GM04503 (cell line): ENCODE measurements at regions not wholly inside any gene's neighbourhood (a gene's known extent, or its start where the extent isn't known, plus 50 kb on each side); places are given as distances from the start of the nearest gene placed in this dataset.

ENCODE experiments used
- DNase-seq: peaks from one replicate; pipeline ENCODE4 v3.0.0-alpha.2; 2012; ENCODE audit warnings: low read depth

DNA sequence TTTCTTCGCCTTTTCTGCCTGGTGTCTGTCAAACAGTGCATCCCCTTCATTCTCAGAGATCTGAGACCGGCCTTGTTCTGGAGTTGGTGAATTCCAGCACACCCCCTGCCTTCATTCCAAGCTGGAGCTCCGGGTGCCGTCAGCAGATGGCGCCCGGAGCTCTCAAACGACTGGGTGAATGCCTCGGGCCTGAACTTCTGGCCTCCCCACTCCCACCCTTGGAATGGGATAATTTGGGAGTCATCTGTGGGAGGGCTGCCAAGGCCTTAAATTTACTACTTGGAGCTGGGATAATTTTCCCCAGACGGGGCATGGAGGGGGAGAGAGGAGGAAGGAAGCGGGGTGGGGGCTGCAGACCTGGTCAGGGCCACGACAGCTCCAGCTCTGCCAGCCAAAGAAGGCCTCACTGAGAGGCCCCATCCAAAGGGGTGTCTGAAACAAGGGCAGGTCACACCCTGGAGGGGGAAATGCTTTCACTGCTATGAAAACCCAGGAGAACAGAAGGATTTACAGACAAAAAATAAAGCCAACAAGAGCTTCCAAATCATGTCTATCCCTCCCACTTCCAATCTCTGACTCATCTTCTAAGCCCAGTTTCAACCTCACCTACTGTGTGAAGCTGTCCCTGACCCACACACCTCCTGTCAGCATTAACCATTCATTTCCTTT lies 187.9 kb downstream of the OPA1 start:
- peak; percentile 25 for DNase-seq

DNA sequence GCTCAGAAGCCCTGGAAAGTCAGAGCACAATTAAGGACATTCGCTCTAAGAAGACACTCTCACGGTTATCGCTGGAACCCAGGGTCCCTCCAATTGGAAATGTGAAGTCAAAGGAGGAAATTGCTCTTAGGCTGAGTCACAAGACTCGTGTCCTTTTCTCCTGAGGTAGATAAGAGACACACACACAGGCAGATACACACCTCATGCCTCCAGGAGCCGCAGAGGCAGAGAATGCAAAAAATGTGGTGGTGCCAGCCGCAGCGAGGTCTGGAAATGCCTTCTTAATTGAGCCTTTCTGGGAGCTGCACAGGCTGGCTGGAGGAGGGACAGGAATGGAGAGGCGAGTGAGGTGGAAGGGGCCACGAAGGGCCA lies 189.3 kb downstream of the OPA1 start:
- DNase-seq: no peak

DNA sequence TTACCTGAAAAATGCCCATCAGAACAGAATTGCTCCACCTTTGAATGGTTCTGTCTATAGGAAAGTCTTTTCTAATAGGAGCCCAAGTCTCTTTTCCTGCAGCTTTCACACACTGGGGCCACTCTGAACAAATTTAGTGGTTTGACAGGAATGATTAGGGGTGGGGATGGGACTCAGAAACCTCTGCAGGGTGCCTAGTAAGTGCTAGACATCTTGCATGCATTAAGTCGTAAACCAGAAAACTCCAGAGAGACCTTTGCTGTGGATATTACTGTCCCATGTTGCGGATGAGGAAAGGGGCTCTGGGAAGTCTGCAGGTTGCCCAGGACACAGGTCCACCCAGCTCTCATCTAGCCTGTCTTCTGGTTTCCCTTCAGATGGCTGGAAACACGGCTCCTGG lies 189.7 kb downstream of the OPA1 start:
- no peak for DNase-seq

DNA sequence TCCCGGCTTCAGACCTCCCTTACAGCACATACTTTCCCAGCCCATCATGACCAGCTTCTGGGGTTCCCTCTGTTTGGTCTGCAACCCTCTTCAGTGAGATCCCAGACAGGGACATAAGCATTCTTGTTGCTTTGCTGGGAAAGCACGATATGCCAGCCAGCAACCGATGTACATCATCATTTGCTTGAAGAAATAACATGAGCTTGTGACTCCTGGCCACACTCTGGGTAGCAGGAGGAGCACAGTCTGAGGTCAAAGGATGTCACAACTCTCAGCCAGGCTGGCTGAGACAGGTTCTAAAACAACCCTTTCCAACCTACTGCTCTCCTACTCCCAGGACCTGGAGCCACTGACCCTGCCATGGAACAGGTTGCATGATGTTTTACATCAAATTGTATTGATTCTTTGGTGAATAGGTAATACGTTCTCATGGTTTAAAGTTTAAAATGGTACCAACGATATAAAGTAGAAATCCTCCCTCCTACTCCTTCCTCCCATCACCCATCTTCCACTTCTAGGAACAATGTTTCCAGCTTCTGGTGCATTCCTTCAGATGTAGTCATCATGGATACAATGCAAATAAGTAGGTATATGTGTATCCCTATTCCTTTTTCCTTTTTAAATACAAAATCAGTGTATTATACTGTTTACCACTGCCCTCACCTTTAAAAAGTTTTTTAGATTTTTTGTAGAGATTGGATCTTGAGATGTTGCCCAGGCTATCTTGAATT lies 190.3 kb downstream of the OPA1 start:
- DNase-seq: no peak

DNA sequence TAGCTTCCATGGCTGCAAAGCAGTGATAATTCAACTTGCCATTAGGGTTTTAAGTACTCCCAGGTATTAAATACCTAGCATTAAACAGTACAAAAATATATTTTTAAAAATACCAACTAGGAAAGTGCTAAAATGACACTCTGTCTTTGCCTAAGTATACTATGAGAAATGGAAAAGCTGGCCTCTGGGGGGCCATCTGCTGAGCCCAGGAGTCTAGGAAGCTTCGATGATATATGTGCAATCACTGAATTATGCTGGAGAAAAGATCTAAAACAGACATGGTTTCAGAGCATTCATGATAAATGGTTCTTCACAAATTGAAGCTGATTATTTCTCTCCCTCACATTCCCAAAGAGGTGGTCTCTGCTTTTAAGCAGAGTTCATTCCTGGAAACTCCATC lies 191.8 kb downstream of the OPA1 start:
- DNase-seq: no peak

DNA sequence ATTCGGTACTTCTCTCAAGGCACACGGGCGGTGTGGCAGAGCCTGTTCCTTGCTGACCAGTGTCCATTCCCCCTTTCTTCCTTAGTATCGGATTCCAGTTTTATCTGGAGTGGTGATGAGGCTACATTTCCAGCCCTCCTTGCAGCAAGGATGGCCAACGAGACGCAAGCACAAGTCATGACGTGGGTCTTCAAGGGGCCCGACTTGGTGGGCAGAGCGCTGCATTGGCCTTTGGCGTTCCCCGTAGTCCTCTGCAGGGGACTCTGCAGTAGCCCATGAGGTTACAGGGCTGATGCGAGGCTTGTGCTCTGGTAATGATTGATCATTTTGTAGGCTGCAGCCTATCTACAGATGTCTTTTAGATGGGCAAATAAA lies 194.5 kb downstream of the OPA1 start:
- DNase-seq: no peak

DNA sequence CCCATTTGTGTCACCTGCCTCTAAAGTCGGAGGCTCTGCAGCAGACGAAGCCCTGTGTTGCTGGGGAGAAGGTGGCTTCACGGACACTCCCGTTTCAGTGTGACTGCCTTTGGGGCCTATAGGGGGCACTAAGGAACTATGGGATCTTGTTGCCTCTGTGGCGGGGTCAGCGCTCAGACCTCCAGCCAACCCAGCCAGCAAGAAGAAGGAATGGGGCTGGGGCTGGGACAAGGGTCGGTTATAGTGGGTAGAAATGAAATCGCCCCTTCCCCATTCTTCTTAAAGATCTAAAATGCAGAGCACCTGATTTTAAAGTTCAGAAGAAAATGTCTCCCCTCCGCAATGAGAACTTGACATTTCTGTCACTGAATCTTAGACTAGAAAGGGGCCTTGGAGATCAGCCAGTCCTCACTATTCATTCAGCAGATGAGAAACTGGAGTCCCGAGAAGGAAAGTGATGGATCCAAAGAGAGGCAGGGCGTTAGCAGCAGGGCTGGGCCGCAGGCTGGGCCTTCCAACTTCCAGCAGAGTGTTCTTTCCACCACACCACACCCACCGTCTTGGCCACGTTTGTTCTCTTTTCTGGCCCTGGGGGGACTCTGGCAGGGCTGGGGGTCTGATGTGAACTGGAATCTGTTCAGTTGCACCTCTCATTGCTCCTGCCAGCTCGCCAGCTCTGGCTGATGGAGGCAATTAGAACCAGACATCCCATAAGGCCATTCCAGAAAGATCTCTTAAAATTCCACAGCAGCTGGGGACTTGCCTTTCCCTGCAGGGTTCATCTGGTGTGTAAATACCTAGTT lies 195.4 kb downstream of the OPA1 start:
- DNase-seq: no peak

DNA sequence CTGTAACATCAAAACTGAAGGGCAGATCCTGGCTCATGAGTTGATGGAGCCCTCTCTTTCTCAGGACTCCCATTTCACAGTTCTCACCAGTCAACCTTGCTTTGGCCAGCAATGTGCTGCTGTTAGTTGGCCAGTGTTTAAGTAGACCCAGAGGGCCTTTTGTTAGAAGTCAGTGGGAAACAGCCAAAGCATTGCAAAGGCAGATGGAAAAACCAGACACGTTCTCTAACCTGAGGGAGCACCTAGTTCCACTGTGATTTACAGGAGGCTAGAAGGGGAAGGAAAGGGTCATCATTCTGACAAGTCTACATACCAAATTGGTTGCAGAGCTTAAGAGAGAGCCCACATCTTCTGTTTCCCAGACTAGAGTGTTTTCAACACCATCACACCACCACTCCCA lies 196.4 kb downstream of the OPA1 start:
- no peak for DNase-seq

DNA sequence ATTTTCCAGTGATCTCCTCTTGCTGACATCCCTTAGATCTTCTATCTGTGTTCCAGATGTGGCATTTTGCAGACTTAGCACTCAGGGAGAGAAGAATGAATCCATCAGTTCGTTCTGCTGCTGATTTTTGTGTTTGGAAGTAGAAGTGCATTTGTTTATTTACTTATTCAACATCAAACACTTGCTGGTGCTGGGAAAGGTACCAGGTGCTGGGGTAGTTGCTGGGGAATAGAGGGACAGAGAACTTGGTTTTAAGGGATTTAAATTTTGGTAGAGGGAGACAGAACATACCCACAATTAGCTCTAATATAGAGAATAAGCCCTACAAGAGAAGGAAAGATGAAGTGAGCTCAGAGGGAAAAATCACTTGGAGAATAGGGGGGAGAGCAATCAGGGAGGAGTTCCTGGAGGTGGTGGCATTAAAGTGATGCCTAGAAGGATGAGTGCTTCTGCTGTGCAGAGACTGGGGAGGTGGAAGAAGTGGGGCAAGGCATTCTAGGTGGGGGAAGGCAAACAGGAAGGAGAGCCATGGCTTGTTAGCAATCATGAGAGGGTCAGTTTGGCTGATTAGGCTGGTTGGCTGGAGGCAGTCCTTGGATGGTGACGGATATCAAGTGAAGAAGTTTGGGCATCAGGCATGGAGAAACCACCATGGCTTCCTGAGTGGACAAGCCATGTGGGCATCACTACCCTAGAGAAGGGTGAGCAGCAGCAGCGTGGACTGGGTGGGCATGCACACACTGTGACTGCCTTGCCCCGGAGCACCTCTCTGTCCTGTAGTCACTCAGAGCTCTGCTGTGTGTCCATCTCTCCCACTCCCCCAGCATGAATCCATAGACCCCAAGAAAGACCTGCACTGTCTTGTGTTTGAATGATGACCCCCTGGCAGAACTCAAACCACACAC lies 197.3 kb downstream of the OPA1 start:
- no peak for DNase-seq

DNA sequence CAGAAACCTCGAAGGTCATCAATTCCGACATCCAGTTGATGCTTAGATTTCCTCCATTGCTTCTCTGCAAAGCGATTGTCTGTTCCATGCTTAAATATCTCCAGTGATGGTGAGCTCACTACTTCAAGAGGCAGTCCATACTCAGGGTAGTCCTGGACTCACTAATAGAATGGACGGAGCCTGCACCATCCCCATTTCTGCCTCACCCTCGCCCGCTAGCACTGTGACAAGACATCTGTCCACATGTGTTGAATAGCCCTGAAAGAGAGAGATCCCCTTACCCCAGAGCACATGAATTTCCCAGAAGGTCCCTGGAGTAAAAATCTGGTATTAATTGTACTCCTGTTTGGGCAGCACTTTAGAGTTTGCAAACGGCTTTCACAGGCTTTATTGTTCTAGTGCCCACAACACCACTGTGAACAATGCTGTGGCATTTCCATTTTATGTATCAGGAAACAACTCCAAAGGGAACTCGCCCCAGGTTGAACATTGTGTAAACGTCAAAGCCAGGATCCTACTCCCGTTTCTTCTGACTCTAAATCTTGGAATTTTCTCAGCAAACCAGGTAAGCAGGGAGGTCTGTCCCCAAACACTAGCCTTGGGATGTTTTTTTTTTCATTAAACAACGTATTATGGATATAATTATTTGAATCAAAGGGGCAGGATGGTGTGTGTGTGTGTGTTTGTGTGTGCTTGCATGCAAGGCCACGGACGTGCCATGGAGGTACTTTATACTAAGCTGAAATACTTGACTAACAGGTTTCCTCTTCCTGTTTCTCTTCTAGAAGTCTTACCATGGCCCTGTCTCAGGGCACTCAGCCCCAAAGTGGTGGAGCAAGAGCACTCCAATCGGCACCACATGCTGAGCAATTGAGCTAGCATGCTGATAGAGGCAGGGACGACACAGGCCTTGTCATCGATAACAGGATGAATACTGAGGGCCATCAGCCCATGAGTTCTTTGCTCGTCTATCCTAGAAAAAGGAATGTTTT lies 198.3 kb downstream of the OPA1 start:
- no peak for DNase-seq

DNA sequence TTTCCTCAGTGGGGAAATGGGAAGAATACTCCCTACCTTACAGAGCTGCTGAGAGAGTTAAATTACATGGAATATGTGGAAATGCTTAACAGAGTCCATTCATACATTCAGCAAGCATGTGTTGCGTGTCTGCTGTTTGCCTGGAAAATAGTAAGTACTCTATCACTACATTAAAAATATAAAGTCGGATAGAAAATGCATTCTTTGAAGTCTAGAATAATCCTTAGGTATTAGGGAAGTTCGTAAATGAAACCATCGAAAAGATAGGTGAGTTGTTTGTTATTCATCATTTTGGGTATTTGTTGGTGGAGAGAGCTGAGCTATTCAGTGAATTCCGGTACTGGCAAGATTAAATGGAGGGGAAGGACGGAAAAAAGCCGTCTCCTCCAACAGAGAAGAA lies 200.1 kb downstream of the OPA1 start:
- DNase-seq: no peak

DNA sequence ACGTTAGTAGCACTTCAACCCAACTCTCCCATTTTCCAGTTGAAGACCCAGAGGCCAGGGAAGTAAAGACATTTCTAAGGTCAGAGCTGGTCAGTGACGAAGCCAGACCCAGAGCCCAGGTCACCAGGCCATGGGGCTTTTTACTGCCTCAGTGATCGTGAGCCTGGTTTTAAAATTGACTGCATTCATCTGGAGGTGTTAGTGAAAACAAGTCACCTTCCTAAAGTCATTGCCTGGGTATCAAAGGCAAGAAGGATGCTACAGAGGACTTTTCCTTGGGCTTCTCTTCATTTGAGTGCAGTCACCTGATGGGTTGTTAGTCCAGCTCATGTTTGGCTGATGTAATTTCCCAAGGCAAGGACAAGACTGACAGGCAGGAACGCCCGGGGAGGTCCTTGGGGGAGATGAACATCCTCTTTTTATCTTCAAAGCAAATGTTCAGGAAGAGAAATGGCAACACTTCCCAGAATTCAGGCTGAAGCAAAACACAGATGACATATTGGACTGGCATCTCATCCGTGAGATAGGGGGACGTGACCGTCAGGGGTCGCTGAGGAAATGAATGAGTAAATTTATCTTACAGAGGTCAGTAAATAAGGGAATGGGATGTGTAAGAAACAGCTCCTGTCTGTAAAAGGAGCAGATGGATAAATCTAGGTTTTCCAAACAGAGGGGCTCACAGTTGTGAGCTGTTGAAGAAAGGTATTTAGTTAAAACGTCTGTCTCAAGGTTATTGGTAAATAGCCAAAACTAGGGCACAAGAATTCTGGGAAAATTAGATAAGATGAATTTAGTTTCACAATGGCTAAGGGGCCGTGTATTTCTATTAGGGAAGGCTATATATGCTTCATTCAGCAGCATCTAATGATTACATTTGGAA lies 201.2 kb downstream of the OPA1 start:
- DNase-seq: no peak

DNA sequence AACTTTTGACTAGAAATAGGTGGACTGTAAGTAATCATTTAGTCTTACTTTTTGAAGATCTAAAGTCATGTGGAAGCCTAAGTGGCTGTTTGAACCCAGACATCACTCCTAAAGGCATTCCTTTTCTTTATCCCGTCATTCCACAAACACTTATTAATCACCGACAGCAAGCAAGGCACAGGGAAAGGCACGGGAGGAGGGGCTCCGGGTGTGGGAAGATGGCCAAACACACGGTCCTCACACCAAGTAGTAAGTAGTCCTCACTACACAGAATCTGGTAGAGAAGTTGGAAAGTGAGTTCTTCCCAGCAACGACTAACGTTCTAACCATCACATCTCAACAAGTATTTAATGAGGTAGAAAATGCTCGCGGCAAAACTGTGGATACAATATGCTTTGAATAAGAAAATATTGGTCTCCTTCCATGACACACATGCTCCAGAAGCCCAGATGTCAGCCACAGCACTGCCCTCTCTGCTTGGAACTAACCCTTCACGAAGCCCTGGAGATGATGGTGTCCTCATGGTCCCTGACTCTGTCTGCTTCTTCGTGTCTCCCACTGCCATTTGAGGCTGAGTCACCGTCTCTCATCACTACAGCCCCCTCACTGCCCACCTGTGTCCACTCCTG lies 202.2 kb downstream of the OPA1 start:
- no peak for DNase-seq

DNA sequence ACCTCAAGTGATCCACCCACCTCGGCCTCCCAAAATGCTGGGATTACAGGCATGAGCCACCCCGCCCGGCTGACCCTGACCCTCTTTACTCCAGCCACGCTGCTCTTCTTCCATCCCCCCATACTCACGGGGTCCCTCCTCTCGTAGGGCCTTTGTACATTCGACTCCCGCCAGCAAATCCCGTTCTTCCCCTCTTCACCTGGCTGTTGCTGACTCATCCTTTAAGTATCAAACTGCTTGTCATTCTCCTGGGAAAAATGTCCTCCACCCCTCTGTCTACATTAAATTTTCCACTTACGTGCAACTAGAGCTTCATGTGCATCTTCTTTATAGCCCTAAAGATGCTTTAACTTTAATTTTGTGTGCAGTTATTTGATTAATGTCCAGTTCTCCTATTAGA lies 203.1 kb downstream of the OPA1 start:
- no peak for DNase-seq

DNA sequence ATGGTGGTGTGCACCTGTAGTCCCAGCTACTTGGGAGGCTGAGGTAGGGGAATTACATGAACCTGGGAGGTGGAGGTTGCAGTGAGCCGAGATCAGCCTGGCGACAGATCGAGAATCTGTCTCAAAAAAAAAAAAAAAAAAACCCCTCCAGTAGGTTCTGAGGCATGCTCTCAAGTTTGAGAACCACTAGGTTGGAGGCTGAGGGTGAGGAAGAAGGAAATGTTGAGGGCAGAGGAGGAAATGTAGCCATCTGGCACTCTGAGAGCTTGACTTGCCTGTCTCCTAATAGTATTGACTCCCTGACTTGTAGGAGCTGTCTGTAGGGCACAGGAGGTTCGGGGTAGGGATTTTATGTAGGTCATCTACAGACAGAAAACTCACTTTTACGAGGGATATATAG lies 204.6 kb downstream of the OPA1 start:
- no peak for DNase-seq

DNA sequence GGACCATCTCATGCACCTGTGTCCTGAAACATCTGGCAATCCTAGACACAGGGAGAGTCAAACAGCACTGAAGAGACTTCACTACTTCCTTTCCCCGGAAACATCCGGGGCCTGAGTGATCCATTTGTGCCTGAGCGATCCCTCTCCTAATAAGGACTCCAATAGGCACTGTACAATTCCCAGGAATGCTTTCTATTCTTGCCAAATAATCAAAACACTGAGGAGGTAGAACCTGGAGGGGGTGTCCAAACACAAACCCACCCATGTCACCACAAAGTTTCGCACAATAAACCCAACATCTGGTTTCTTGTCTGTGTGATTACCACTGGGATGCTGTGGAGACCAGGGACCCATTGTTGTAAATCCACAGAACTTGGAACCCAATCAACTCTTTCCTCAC lies 205.0 kb downstream of the OPA1 start:
- DNase-seq: no peak

DNA sequence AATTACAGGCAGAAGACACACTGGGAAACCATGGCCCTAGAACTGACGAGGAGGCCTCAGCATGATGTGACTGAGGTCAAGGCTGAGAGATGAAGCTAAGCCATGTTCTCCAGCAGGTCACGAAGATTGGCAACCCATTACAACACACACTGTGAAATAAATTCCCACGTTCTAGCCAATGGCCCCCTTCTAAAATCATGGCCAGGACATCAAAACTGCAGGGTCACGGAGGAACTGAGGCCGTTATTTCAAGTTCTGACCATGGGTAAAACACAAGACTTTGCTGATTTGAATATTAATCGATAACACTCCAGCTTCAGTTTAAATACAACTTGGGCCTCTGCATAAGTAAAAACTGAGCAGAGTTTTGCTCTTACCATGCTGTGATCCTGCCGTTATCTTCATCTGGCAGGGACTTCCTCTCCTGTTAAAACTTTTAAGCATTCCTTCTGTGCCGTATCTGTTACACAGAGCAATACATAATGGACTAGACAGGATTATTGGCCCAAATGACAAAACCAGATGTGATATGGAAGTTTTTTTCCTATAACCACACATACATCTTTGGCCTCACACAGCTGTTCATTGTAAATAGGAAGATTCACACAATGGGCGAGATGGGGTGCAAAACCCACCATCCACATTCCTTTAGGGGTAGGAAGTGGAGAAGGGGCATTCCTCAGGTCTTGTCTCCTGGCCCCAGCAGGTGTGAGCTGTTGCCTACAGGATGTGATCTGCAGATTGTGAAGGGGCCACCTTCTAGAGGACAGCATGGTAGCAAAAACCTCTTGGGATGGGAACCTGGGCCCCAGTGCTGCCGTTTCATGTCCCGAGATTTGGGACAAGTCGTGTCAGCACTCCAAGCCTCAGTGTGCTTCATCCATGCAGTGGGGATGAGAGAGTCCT lies 207.4 kb downstream of the OPA1 start:
- no peak for DNase-seq

DNA sequence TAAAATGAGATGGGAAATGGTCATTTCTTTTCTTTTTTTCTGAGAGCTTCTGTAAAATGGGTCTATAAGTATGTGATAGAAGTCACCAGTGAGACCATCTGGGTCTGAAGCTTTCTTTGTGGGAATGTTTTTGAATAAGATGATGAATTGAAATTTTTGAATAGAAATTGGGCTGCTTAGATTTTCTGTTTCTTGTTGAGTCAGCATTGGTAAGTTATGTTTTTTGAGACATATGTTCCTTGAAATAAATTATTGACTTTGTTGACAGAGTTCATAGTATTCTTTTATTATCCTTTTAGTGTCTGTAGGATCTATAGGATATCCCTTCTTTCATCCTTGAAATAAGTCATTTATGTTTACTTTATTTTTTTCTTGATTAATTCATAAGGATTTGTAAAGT lies 208.1 kb downstream of the OPA1 start:
- no peak for DNase-seq
